Right ventricle myocardium superior (tissue), 1 donor: ENCODE measurements at regions not wholly inside any gene's neighbourhood (a gene's known extent, or its start where the extent isn't known, plus 50 kb on each side); places are given as distances from the start of the nearest gene placed in this dataset.
"Not testable (repeated sequence)": the region's sequence is repeated elsewhere in the genome, so short reads cannot be mapped to it uniquely, and the experiment has no call there.

Experiments
- ATAC-seq: fragments of 200-7000 bp; cut with Tn5 transposase; one replicate; pipeline ENCODE4 v1.9.1; 2020; ENCODE audit warnings: mild to moderate bottlenecking; ENCODE audit not compliant: poor library complexity
- DNase-seq: peaks from one replicate; pipeline ENCODE4 v3.0.0-alpha.2; 2020
- intact Hi-C: fragments of 100-400 bp; cut with DNase I; formaldehyde crosslinking; loops from one replicate; pipeline ENCODE4 v1.11.2; 2022
- donor health status: DM: no; HTN: yes; CAD: no; lungs with severe emphysema.

- no peak for DNase-seq
- intact Hi-C loops, result no loop called here
- no peak for ATAC-seq
Measured at GRCh38 chr6:9834233-9834632, 580.6 kb downstream of the TFAP2A start.

- intact Hi-C loops, result no loop called here
- ATAC-seq, result no peak
- DNase-seq, result no peak
Measured at GRCh38 chr6:9831783-9832182, 583.1 kb downstream of the TFAP2A start.

- ATAC-seq (no peak), DNase-seq (no peak)
- intact Hi-C loops, result no loop called here
Measured at GRCh38 chr6:9830808-9831207, 584.1 kb downstream of the TFAP2A start.

- intact Hi-C loops, result no loop called here
- DNase-seq (no peak), ATAC-seq (no peak)
Measured at GRCh38 chr6:9825526-9825925, 589.3 kb downstream of the TFAP2A start.

GRCh38 chr6:9810727-9811126, 604.1 kb downstream of the TFAP2A start:
- intact Hi-C loops, ATAC-seq, DNase-seq: not testable (repeated sequence)

- no peak for DNase-seq
- ATAC-seq, result no peak
- intact Hi-C loops, result no loop called here
Measured at GRCh38 chr6:9810286-9810685, 604.6 kb downstream of the TFAP2A start.

GRCh38 chr6:9806195-9806594, 608.7 kb downstream of the TFAP2A start:
- ATAC-seq (no peak), DNase-seq (no peak)
- intact Hi-C loops, result no loop called here

GRCh38 chr6:9801249-9801754, 613.6 kb downstream of the TFAP2A start:
- DNase-seq, result no peak
- ATAC-seq, result no peak
- intact Hi-C loops, result no loop called here

- intact Hi-C loops, result no loop called here
- no peak for ATAC-seq
Measured at GRCh38 chr6:9799582-9799981, 615.3 kb downstream of the TFAP2A start.

GRCh38 chr6:9796827-9797226, 618.0 kb downstream of the TFAP2A start:
- DNase-seq (no peak), ATAC-seq (no peak)
- intact Hi-C loops, result no loop called here

More at GRCh38 chr6:9799582-9799981, 615.3 kb downstream of the TFAP2A start:
- DNase-seq, result no peak

GRCh38 chr6:9795880-9796279, 619.0 kb downstream of the TFAP2A start:
- ATAC-seq (no peak), DNase-seq (no peak)
- intact Hi-C loops, result no loop called here

GRCh38 chr6:9789201-9789600, 625.7 kb downstream of the TFAP2A start:
- ATAC-seq, result no peak
- intact Hi-C loops, result no loop called here
- no peak for DNase-seq

- DNase-seq (no peak), ATAC-seq (no peak)
- intact Hi-C loops, result no loop called here
Measured at GRCh38 chr6:9784786-9785185, 630.1 kb downstream of the TFAP2A start.

- ATAC-seq (no peak), DNase-seq (no peak)
- intact Hi-C loops, result no loop called here
Measured at GRCh38 chr6:9783567-9783966, 631.3 kb downstream of the TFAP2A start.

- intact Hi-C loops, result no loop called here
- ATAC-seq (no peak), DNase-seq (no peak)
Measured at GRCh38 chr6:9766240-9766915, 648.5 kb downstream of the TFAP2A start.

GRCh38 chr6:9761220-9761619, 653.7 kb downstream of the TFAP2A start:
- DNase-seq (no peak), ATAC-seq (no peak)
- intact Hi-C loops, result no loop called here

- no peak for ATAC-seq
- DNase-seq, result no peak
- intact Hi-C loops, result no loop called here
Measured at GRCh38 chr6:9754515-9754914, 660.4 kb downstream of the TFAP2A start.

GRCh38 chr6:9745966-9746365, 668.9 kb downstream of the TFAP2A start:
- intact Hi-C loops, result no loop called here
- no peak for ATAC-seq

GRCh38 chr6:9745476-9745875, 669.4 kb downstream of the TFAP2A start:
- no peak for DNase-seq
- intact Hi-C loops, result no loop called here
- ATAC-seq, result no peak

More at GRCh38 chr6:9745966-9746365, 668.9 kb downstream of the TFAP2A start:
- DNase-seq, result no peak

- DNase-seq, result no peak
- ATAC-seq, result no peak
- intact Hi-C loops, result no loop called here
Measured at GRCh38 chr6:9744119-9744518, 670.8 kb downstream of the TFAP2A start.

GRCh38 chr6:9732056-9732455, 682.8 kb downstream of the TFAP2A start:
- ATAC-seq, result no peak
- intact Hi-C loops, result no loop called here
- no peak for DNase-seq
